Breast epithelium (tissue), 4 donors: ENCODE measurements at regions not wholly inside any gene's neighbourhood (a gene's known extent, or its start where the extent isn't known, plus 50 kb on each side); places are given as distances from the start of the nearest gene placed in this dataset.

Experiments
- DNase-seq, 2 donors: peaks; one replicate each; pipeline ENCODE4 v3.0.0-alpha.2; 2019; ENCODE audit warnings: low spot score in 2 of 2
- H3K27ac ChIP-seq, 2 donors: fragments of 200-600 bp; sonication (generic) in 1 of 2; one replicate each; pipeline ENCODE4 v1.5.1; 2016 to 2019; ENCODE audit warnings: mild to moderate bottlenecking in 1 of 2
- H3K27me3 ChIP-seq, 2 donors: fragments of 200-600 bp; sonication (generic) in 1 of 2; one replicate each; pipeline versions ENCODE4 v1.5.1 to v1.6.0; 2017 to 2019; ENCODE audit warnings: control low read depth in 1 of 2, mild to moderate bottlenecking in 1 of 2
- H3K36me3 ChIP-seq: fragments of 200-600 bp; one replicate; pipeline ENCODE4 v1.5.1; 2019
- H3K4me1 ChIP-seq, 2 donors: fragments of 200-600 bp; sonication (generic); one replicate each; pipeline ENCODE4 v1.5.1; 2016 to 2019; ENCODE audit warnings: control low read depth in 1 of 2
- H3K4me3 ChIP-seq, 3 donors: fragments of 200-600 bp; sonication (generic); 1 replicate in 2 of 3; 2 replicates in 1 of 3; pipeline ENCODE4 v1.5.1; 2016 to 2019; ENCODE audit warnings: mild to moderate bottlenecking in 3 of 3, moderate library complexity in 2 of 3
- H3K9me3 ChIP-seq, 2 donors: fragments of 200-600 bp; sonication (generic) in 1 of 2; one replicate each; pipeline ENCODE4 v1.5.1; 2016 to 2019; ENCODE audit warnings: control low read depth in 1 of 2
- POLR2A ChIP-seq: fragments of 450-650 bp; IDR thresholded peaks from one replicate; pipeline ENCODE4 v1.6.1; 2016; ENCODE audit warnings: antibody characterized with exemption, mild to moderate bottlenecking, moderate library complexity
- POLR2AphosphoS5 ChIP-seq, 3 donors: sonication (generic); formaldehyde crosslinking; IDR thresholded peaks; one replicate each; pipeline ENCODE4 v1.6.1; 2017; ENCODE audit warnings: antibody characterized with exemption in 3 of 3
- intact Hi-C: fragments of 100-400 bp; cut with DNase I; formaldehyde crosslinking; loops from one replicate; pipeline ENCODE4 v1.15.1; 2023; ENCODE audit warnings: low total_unique reads
- TF ChIP-seq, protein P1 (sequence below), 3 donors: fragments of 450-650 bp; IDR thresholded peaks; one replicate each; pipeline ENCODE4 v1.5.1; 2016 to 2017; ENCODE audit warnings: antibody characterized with exemption in 3 of 3, mild to moderate bottlenecking in 3 of 3, moderate library complexity in 3 of 3

- no peak for DNase-seq
- TF ChIP-seq, protein P1, sequence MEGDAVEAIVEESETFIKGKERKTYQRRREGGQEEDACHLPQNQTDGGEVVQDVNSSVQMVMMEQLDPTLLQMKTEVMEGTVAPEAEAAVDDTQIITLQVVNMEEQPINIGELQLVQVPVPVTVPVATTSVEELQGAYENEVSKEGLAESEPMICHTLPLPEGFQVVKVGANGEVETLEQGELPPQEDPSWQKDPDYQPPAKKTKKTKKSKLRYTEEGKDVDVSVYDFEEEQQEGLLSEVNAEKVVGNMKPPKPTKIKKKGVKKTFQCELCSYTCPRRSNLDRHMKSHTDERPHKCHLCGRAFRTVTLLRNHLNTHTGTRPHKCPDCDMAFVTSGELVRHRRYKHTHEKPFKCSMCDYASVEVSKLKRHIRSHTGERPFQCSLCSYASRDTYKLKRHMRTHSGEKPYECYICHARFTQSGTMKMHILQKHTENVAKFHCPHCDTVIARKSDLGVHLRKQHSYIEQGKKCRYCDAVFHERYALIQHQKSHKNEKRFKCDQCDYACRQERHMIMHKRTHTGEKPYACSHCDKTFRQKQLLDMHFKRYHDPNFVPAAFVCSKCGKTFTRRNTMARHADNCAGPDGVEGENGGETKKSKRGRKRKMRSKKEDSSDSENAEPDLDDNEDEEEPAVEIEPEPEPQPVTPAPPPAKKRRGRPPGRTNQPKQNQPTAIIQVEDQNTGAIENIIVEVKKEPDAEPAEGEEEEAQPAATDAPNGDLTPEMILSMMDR (IDR thresholded peaks at IDR 0.05) = no peak
- TF ChIP-seq POLR2AphosphoS5 (IDR thresholded peaks at IDR 0.05) = no peak
- TF ChIP-seq POLR2A = no peak
- H3K4me3 ChIP-seq = no peak overlapping the region
- H3K36me3 ChIP-seq = no peaks in the 10 kb centered on the region
- intact Hi-C loops = no loop called here
- H3K4me1 ChIP-seq = peaks cover 15 to 17% of the 10 kb centered on the region in 2 donors
- H3K9me3 ChIP-seq = no peaks in the 10 kb centered on the region
- H3K27me3 ChIP-seq = no peaks in the 10 kb centered on the region
- no peak overlapping the region for H3K27ac ChIP-seq
These were observed 226.0 kb upstream of the GSE1 start for GRCh38 chr16:85387171-85387507.

DNA sequence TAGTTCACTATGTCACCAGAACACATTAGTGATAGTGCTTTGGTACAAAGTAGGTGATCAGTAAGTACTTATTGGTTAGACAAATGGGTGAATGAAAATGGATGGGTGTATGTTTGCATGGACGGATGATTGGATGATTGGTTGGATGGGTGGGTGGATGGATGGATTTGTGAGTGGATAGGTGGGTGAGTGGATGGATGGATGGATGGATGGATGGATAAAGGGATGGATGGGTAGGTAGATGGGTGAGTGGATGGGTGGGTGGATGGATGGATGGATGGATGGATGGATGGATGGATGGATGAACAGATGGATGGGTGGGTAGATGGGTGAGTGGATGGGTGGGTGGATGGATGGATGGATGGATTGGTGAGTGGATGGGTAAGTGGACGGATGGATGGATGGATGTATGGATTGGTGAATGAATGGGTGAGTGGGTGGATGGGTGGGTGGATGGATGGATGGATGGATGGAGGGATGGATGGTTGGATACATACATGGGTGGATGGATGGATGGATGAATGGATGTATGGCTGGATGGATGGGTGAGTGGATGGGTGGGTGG is 225.3 kb upstream of the GSE1 start:
- no peaks in the 10 kb centered on the region for H3K9me3 ChIP-seq
- H3K27me3 ChIP-seq = no peaks in the 10 kb centered on the region
- TF ChIP-seq POLR2AphosphoS5 (IDR thresholded peaks at IDR 0.05) (no peak), POLR2A (no peak)
- TF ChIP-seq, protein P1 (IDR thresholded peaks at IDR 0.05) = no peak
- DNase-seq = no peak
- intact Hi-C loops = no loop called here
- no peaks in the 10 kb centered on the region for H3K36me3 ChIP-seq
- no peak overlapping the region for H3K4me3 ChIP-seq
- no peak overlapping the region for H3K27ac ChIP-seq
- peaks cover 15 to 17% of the 10 kb centered on the region in 2 donors for H3K4me1 ChIP-seq

DNA sequence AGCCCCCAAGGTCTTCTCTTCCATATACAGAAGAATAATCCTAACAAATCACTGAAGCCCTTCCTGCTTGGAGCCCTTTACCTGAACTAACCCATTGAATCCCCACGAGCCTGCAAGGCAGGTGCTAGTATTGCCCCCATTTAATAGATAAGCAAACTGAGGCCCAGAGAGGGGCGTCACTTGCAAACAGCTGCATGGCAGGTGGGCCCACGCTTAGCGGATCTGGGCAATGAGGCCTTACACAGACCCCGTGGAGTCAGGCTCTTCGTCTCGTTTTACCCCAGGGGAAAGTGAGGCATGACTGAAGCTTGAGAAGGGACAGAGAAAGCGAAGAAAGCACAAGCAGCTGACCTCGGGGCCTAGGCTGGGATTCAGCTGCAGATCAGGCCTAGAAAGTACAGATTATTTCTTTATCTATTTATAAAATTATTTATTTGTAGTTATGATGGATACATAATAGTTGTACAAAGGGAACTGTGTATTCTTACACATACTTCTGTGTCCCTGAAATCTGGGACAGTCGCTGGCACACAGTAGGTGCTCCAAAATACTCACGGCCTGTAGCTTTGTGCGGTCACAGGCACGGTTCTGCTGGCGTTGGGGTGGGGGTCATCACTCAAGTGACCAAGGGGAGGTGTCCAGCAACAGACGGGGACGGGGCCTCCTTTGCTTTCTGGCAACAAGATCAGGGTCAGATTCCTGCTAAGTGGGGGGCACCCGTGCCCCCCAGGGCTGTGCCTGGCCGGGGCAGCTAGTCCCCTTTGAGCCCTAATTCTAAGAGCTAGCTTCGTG is 223.2 kb upstream of the GSE1 start:
- no peak for TF ChIP-seq POLR2A
- Histone ChIP-seq H3K4me1 (peaks cover 8 to 12% of the 10 kb centered on the region in 2 donors), H3K27ac (peak overlapping the region; percentile 29 to 55), H3K27me3 (no peaks in the 10 kb centered on the region), H3K9me3 (no peaks in the 10 kb centered on the region), H3K36me3 (no peaks in the 10 kb centered on the region), H3K4me3 (no peak overlapping the region)
- intact Hi-C loops = no loop called here
- no peak for DNase-seq

DNA sequence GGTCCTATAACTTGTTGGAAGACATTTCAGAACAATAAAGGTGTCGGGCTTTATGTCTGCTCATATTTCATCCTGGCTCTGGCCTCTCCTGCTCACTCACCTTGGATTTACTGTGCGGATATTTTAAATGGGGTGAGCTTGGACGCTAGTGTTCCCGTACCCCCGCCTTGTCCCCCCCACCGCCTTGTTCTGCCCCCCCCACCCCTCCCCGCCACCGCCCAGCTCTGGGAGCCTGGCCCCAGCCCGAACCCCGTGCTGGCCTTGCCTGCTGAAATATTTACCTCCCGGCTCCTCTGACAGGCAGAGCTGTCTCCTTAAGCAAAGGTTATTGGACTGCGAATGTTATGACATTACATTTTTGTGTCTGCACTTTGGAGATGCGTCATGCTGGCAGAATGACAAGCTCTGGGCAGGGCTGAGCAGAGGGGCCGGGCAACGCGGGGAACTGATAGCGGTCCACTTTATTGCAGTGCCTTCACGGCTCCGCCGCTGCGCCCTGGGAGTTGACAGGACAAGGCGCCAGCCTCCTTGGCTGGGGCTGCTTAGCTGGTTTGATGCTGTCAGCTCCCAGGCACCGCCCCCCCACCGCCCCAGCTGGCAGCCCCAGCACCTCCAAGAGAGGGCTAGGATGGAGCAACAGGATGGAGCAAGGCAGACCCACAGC is 222.5 kb upstream of the GSE1 start:
- intact Hi-C loops = no loop called here
- peaks cover 5 to 16% of the 10 kb centered on the region in 2 donors for H3K4me1 ChIP-seq
- H3K9me3 ChIP-seq = no peaks in the 10 kb centered on the region
- H3K36me3 ChIP-seq = no peaks in the 10 kb centered on the region
- H3K27ac ChIP-seq = peak overlapping the region; percentile 29 to 55
- no peak overlapping the region for H3K4me3 ChIP-seq
- DNase-seq = peak; percentile 68 to 80
- H3K27me3 ChIP-seq = no peaks in the 10 kb centered on the region
- TF ChIP-seq, protein P1 (IDR thresholded peaks at IDR 0.05) = no peak
- TF ChIP-seq POLR2AphosphoS5 (IDR thresholded peaks at IDR 0.05) = peak in 1 of 3 donors; percentile 21

- no peak for DNase-seq
- peak overlapping the region; percentile 26 to 29 for H3K27ac ChIP-seq
- no peaks in the 10 kb centered on the region for H3K9me3 ChIP-seq
- H3K4me1 ChIP-seq = peaks cover 5 to 17% of the 10 kb centered on the region in 2 donors
- intact Hi-C loops = no loop called here
- TF ChIP-seq, protein P1 (IDR thresholded peaks at IDR 0.05) = no peak
- no peak for TF ChIP-seq POLR2A
- no peak for TF ChIP-seq POLR2AphosphoS5 (IDR thresholded peaks at IDR 0.05)
- no peaks in the 10 kb centered on the region for H3K36me3 ChIP-seq
- H3K27me3 ChIP-seq = no peaks in the 10 kb centered on the region
- H3K4me3 ChIP-seq = no peak overlapping the region
These were observed 221.9 kb upstream of the GSE1 start for GRCh38 chr16:85391175-85391707.
